ENCODE measurements at regions not wholly inside any gene's neighbourhood (a gene's known extent, or its start where the extent isn't known, plus 50 kb on each side); places are given as distances from the start of the nearest gene placed in this dataset.
"Not testable (repeated sequence)": the region's sequence is repeated elsewhere in the genome, so short reads cannot be mapped to it uniquely, and the experiment has no call there.

DNA sequence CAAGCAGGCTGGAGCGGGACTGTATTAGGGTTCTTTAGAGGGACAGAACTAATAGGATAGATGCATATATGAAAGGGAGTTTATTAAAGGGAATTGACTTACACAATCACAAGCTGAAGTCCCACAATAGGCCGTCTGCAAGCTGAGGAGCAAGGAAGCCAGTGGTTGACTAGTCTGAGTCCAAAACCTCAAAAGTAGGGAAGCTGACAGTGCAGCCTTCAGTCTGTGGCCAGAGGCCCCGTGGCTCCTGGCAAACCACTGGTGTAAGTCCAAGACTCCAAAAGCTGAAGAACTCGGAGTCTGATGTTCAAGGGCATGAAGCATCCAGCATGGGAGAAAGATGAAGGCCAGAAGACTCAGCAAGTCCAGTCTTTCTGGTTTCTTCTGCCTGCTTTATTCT, 281.8 kb downstream of the QKI start:
- not testable (repeated sequence) for DNase-seq (ENCODE audit: low read depth, low spot score); H3K27ac ChIP-seq

DNA sequence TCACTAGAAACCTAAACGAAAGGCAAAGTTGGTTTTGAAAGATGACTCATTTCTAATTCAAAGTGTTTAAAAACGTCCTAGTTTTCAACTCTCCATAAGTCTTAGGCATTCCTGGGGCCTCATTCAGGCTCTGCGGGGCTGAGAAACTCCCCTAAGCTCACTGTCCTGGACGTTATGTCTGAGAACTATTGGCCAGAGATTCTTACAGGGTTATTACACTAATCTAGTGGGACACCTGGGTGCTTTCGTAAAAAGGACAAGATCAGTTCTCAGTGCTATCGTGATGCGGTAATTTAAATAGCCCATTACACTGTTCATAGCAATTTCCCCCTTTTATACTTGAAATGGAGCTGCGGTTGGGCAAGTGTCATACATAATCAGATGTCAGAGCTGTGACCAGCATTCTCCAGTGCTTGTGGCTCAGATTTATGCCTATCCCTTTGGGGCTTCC, 280.9 kb downstream of the QKI start:
- H3K27ac ChIP-seq = no peak overlapping the region

GRCh38 chr6:163694988-163695398, 280.5 kb downstream of the QKI start:
- no peak for DNase-seq (ENCODE audit: low read depth, low spot score)
- no peak overlapping the region for H3K27ac ChIP-seq

More for the DNA sequence above, 280.9 kb downstream of the QKI start:
- no peak for DNase-seq (ENCODE audit: low read depth, low spot score)

DNA sequence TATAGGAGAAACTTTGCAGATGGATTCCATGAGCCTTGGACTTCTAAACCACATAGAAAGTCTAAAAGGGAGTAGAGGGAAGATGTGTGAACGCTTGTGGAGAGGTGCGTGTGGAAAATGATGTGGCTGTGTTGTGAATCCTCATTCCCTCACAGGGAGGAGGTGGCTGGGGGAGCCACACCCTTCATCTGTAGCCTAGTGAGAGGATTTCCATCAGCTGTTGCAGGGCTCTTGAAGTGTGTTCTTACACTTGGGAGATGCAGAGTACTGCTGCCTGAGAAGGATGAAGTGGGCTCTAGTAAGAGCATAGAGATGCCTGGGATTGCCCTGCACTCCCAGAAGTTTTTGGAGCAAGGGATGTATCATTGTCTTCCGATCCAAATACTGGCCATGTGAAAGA, 279.6 kb downstream of the QKI start:
- no peak overlapping the region for H3K27ac ChIP-seq
- DNase-seq (ENCODE audit: low read depth, low spot score) = no peak

- DNase-seq (ENCODE audit: low read depth, low spot score) = no peak
- no peak overlapping the region for H3K27ac ChIP-seq
Measured at GRCh38 chr6:163691049-163691448, 276.5 kb downstream of the QKI start.

GRCh38 chr6:163688739-163689362, 274.3 kb downstream of the QKI start:
- no peak for DNase-seq (ENCODE audit: low read depth, low spot score)
- no peak overlapping the region for H3K27ac ChIP-seq

GRCh38 chr6:163687075-163687474, 272.6 kb downstream of the QKI start:
- no peak for DNase-seq (ENCODE audit: low read depth, low spot score)
- no peak overlapping the region for H3K27ac ChIP-seq

- DNase-seq (ENCODE audit: low read depth, low spot score) = no peak
- no peak overlapping the region for H3K27ac ChIP-seq
Measured at GRCh38 chr6:163686301-163686700, 271.8 kb downstream of the QKI start.

GRCh38 chr6:163683105-163683622, 268.6 kb downstream of the QKI start:
- H3K27ac ChIP-seq = no peak overlapping the region
- DNase-seq (ENCODE audit: low read depth, low spot score) = no peak

DNA sequence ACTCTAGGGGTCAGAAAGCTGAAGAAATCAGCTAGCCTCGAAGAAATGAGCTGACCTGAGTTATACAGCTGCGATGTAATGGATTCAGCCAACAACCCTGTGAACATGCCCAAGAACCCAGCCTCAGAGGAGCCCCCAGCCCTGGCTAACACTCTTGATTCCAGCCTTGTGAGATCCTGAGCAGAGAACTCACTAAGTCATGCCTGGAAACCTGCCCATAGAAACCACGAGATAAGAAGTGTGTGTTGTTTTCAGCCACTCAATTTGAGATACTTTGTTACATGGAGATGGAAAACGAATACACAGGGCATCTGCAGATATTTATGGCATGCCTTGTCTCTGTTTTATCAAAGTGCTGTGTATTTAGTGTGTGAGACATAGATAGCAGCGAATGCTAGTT, 265.2 kb downstream of the QKI start:
- no peak overlapping the region for H3K27ac ChIP-seq
- DNase-seq (ENCODE audit: low read depth, low spot score) = no peak

DNA sequence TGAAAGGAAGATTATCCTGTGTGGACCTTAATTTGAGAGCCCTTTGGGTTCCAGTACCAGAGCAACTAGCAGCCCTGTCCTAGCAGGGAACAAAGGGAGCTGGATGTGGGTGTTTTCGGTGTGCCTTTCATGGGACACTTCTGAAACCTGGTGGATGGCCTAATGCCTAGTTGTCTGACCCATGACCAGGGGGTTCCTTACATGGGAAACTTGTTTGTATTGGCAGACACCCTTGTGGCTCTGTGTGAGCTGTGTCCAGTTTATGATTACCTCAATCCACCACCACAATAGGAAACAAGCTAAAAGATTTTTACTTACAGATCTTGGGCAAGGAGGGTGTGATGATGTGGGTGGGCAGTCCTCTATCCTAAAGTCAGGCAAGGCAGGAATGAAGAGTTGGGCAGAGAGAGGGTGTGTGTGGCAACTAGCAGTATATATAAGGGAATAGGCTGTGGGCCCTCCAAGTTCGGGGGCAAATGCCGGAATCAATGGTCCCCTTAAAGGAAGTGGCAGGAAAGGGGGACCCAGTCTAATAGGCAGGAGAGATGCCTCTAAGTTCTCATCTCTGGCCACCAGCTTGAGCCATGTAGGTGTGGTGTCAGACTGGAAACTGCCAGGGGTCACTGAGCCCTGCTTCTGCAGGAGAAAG, 264.6 kb downstream of the QKI start:
- H3K27ac ChIP-seq = no peak overlapping the region
- DNase-seq (ENCODE audit: low read depth, low spot score) = no peak

- no peak overlapping the region for H3K27ac ChIP-seq
- DNase-seq (ENCODE audit: low read depth, low spot score) = no peak
Measured at GRCh38 chr6:163675611-163676010, 261.1 kb downstream of the QKI start.

DNA sequence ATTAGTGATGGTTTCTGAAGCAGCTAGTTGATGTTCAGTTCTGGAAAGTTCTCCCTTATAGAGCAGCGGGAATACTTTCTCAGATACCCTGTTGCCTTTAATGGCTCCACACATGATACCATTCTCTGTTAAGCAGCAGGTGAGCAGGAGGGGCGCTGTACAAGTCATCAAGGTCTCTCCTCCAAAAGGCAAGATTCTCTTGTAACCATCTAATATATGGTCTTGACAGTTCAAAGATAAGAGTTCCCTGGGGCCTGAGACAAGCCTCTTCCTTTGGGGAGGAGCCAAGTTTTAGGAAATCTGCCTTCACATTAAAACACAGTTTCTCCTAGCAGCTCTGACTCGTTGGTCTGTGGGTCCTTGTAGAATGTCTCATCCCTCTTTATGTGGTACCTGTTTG, 258.2 kb downstream of the QKI start:
- H3K27ac ChIP-seq = no peak overlapping the region
- DNase-seq (ENCODE audit: low read depth, low spot score) = no peak

DNA sequence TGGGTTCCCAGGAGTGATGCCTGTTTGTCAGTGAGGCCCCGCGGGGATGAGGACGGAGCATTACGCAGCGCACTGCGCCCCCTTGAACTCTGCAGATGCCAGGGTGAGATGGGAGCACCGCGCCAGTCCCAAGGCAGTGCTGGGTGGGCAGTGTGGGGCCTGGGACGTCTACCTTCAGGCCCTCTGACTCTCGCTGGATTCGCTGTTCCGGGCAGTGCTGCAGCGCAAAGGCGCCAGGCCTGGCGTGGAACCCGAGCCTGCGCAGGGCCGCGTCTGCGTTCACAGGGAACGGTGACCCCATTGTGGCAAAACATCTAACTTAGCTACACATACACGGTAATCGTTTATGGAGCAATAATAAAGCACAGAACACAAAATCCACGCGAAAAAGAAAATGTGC, 257.3 kb downstream of the QKI start:
- H3K27ac ChIP-seq = no peak overlapping the region
- DNase-seq (ENCODE audit: low read depth, low spot score) = no peak

GRCh38 chr6:163671355-163671754, 256.8 kb downstream of the QKI start:
- H3K27ac ChIP-seq = no peak overlapping the region
- no peak for DNase-seq (ENCODE audit: low read depth, low spot score)

DNA sequence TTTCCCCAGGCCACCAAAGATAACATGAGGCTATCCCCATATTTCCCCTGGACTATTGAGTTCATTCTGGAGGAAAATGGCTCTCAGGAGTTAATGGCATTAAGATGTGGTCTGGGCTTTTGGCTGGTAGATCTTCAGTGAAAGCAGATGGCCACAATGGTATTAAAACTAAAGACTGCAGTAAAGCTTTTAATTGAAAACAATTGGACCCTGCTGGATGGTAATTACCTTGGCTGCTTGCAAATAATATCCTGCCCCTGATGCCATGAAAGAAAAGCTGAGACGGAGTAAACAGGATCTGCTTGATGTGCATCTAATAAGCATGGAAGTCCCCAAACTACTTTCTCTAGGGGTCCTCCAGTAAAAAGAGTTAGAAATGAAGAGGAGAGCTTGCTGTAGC, 255.8 kb downstream of the QKI start:
- no peak overlapping the region for H3K27ac ChIP-seq
- no peak for DNase-seq (ENCODE audit: low read depth, low spot score)

DNA sequence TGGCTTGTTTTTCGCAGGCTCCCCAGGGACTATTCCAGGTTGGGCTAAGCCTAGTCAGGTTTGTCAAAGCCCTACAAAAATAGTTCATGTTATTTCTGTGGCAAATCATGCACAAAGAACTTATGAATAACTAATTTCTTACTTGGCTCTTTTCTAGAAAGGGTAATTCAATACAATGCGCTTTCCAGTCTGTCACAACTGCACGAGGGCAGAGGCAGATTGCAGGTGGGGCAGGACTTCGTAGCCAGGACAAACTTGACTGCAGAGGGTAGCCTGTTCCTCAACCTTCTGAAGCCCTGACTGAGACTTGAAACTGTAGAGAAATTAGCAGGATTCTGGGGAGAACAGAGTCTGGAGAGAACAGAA, 253.5 kb downstream of the QKI start:
- H3K27ac ChIP-seq = no peak overlapping the region
- DNase-seq (ENCODE audit: low read depth, low spot score) = no peak

DNA sequence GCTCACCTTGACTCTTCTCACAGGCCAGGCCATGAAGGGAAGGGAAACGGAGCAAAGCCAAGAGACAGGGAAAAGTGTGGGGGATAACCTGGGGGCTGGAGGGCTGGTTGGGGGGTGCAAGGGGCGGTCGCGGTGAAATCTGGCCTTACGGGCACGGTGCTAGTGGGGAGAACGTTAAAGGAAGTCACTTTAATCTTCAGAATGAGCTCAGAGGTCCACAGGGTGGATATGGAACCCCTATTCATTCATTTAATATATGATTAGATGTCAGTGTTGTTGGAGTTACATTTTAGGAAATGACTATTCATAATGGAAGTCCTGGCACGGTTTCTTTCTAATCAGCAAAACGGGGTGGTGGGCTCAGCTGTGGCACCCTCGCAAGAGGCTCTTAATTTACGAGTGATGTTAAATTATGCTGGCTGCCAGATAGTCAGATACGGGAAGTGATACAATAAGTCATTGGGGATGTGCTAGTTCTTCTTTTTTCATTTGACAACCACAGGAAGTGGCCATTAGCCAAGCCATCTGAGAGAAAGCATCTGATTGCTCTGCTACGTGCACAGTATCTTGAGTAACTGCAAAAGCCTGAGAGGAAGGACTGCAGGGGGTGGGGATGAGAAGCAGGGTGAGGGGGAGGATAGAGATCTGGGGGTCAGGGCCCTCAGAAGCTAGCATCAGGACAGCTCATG, 253.0 kb downstream of the QKI start:
- no peak overlapping the region for H3K27ac ChIP-seq
- DNase-seq (ENCODE audit: low read depth, low spot score) = no peak

GRCh38 chr6:163665464-163665863, 250.9 kb downstream of the QKI start:
- DNase-seq (ENCODE audit: low read depth, low spot score) = no peak
- H3K27ac ChIP-seq = no peak overlapping the region

DNA sequence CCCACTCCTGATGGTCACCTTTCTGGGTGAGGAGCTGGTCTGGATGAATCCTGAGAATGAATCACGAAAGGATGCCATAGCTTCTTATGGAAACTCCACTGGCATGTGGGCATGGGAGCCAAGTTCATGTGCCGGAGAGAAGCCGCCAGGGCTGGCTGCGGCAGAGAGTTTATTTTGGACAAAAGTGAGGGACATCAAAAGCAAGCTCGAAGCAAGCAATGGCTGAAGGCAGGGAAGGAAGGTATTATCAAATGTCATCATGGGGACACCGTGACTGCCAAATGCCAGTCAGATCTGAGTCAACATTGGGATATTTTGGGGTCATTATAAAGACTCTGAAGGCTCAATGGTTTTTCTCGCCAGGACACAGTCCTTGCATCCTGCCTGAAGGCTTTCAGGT, 249.1 kb downstream of the QKI start:
- no peak overlapping the region for H3K27ac ChIP-seq
- DNase-seq (ENCODE audit: low read depth, low spot score) = no peak

DNA sequence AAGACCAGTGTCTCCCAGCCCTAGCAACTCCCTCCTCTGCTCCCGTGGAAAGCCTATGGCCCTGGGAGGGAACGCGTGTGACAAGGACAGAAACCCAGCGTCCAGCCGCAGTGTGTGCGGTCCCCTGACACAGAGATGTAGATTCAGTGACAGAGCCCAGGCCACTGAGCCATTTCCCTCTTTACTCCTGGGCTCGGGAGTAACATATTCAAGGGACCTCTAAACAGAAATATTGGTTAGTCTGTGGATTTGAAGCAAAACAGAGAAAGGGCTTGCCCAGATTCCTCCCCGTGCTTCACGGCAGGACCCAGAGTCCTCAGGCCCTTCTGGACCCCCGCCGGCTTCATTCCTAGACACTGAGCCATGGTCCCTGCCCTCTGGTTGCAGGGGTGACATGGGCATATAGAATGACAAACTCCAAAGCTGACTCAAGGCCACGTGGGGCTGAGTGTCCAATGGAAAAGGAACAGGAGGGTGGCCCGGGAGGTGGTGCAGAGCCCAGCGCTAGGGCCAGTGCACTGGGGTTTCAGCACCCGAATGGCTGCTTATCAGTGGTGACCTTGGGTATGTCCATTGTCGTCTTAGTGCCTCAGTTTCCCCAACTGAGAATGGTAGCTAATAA, 248.2 kb downstream of the QKI start:
- no peak overlapping the region for H3K27ac ChIP-seq
- no peak for DNase-seq (ENCODE audit: low read depth, low spot score)

All from epithelial cell of prostate (primary cell).